DND-41 (cell line): ENCODE measurements at regions not wholly inside any gene's neighbourhood (a gene's known extent, or its start where the extent isn't known, plus 50 kb on each side); places are given as distances from the start of the nearest gene placed in this dataset.

Experiments used
- ATAC-seq: fragments of 200-7000 bp; cut with Tn5 transposase; 3 replicates; pipeline ENCODE4 v1.9.1; 2021; ENCODE audit warnings: low read depth; ENCODE audit not compliant: insufficient read depth
- DNase-seq: peaks from one replicate; pipeline ENCODE4 v3.0.0-alpha.2; 2020
- H2AFZ ChIP-seq: 2 replicates; pipeline ENCODE4 v1.6.0; 2012; ENCODE audit warnings: low read depth, low read length
- H3K27ac ChIP-seq: 2 replicates; pipeline ENCODE4 v1.5.1; 2012; ENCODE audit warnings: low read length, inconsistent platforms
- H3K27me3 ChIP-seq: fragments of 200-600 bp; sonication (generic); 2 replicates; pipeline ENCODE4 v1.6.0; 2012; ENCODE audit warnings: low read length, mild to moderate bottlenecking, inconsistent platforms; ENCODE audit not compliant: insufficient read depth, poor library complexity
- H3K36me3 ChIP-seq: 2 replicates; pipeline ENCODE4 v1.5.1; 2012; ENCODE audit warnings: low read length, inconsistent platforms; ENCODE audit not compliant: insufficient read depth
- H3K4me1 ChIP-seq: 2 replicates; pipeline ENCODE4 v1.5.1; 2012; ENCODE audit warnings: mild to moderate bottlenecking, low read length; ENCODE audit not compliant: insufficient read depth
- H3K4me2 ChIP-seq: 2 replicates; pipeline ENCODE4 v1.6.0; 2012; ENCODE audit warnings: mild to moderate bottlenecking, moderate library complexity, low read length, inconsistent platforms; ENCODE audit not compliant: insufficient read depth
- H3K4me3 ChIP-seq, 2 experiments: fragments of 200-600 bp in 1 of 2; shearing (Covaris generic) in 1 of 2; 2 replicates each; pipeline ENCODE4 v1.5.1; 2012 to 2016; ENCODE audit warnings: inconsistent platforms in 2 of 2, low read length in 2 of 2, mild to moderate bottlenecking in 2 of 2, low read depth in 1 of 2, moderate library complexity in 1 of 2
- H3K79me2 ChIP-seq: 2 replicates; pipeline ENCODE4 v1.6.0; 2012; ENCODE audit warnings: low read length, inconsistent platforms; ENCODE audit not compliant: insufficient read depth
- H3K9ac ChIP-seq: 2 replicates; pipeline ENCODE4 v1.6.0; 2012; ENCODE audit warnings: low read depth, mild to moderate bottlenecking, inconsistent platforms, low read length, moderate library complexity
- H3K9me3 ChIP-seq: 2 replicates; pipeline ENCODE4 v1.5.1; 2012; ENCODE audit warnings: low read length, moderate library complexity, mild to moderate bottlenecking, inconsistent platforms; ENCODE audit not compliant: insufficient read depth, severe bottlenecking
- H4K20me1 ChIP-seq: 2 replicates; pipeline ENCODE4 v1.6.0; 2012; ENCODE audit warnings: low read length; ENCODE audit not compliant: insufficient read depth
- EZH2 ChIP-seq: IDR thresholded peaks from 3 replicates; pipeline ENCODE4 v1.6.1; 2012; ENCODE audit warnings: borderline replicate concordance, low read depth, mild to moderate bottlenecking, moderate library complexity, low read length, inconsistent platforms; ENCODE audit not compliant: severe bottlenecking
- TF ChIP-seq, protein P1 (sequence below): IDR thresholded peaks from 2 replicates; pipeline ENCODE4 v1.5.1; 2012; ENCODE audit warnings: borderline replicate concordance, low read length, moderate library complexity, mild to moderate bottlenecking; ENCODE audit not compliant: poor library complexity, severe bottlenecking; ENCODE audit errors: extremely low read depth

DNA sequence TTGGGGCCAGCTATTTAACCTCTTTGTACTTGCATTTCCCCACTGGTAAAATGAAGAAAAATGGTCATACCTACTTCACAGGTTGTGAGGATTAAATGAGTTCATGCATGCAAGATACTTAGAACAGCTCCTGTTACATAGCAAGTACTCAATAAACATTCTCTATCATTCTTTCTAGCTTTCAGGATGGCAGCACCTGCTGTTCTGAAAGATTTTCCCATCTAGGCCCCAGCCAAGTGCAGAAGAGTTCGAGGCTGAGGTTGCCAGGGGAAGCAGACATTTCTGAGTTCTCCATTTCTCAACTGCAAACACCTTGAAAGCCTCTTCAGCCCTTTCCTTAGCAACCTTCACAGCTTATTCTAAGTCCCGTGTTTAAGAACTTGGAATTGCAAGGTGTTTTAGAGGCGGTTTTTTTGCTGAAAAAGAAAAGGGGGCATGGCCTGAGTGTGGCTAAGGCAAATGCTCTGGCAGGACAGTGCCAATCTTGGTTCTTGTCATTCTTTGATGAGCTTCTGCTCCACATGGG lies 73.0 kb upstream of the PRMT8 start:
- no peaks in the 10 kb centered on the region for H3K79me2 ChIP-seq
- no peak for ATAC-seq

DNA sequence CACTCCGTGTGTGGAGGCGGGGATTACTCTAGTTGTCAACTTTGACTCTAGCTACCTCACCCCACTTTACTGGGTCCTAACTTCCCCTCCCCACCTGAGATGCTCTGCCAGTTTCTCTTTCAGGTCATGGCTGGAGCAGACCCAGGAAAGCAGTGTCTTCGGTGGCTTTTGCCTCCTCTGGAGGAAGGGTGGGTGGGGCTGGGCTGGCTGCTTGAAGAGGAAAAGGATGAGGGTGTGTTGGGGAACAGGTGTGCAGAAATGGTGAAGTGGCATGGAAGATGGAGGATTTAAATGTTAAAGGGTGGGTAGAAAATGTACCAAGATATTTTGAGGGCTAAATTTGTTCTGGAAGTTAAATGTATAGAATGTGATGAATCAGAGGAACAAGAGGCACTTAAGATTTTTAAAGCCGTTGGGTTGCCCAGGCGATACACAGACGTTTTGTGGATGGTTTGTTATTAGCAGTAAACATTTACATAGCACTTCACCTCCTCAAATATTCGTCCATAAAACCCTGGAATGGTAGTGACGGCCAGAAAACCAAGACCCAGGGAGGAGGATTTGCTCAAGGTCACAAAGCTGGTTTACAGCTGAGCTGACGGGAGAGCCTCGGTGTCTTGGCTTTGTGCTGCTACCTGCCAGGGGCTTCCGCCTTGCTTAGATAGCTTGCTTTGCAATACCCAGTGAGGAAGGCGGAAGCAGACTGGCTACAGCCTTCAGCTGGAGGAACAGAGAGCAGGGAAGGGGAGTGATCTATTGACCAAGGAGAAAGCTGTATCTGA lies 72.2 kb upstream of the PRMT8 start:
- no peaks in the 10 kb centered on the region for H3K36me3 ChIP-seq
- TF ChIP-seq EZH2 = no peak
- TF ChIP-seq, protein P1, sequence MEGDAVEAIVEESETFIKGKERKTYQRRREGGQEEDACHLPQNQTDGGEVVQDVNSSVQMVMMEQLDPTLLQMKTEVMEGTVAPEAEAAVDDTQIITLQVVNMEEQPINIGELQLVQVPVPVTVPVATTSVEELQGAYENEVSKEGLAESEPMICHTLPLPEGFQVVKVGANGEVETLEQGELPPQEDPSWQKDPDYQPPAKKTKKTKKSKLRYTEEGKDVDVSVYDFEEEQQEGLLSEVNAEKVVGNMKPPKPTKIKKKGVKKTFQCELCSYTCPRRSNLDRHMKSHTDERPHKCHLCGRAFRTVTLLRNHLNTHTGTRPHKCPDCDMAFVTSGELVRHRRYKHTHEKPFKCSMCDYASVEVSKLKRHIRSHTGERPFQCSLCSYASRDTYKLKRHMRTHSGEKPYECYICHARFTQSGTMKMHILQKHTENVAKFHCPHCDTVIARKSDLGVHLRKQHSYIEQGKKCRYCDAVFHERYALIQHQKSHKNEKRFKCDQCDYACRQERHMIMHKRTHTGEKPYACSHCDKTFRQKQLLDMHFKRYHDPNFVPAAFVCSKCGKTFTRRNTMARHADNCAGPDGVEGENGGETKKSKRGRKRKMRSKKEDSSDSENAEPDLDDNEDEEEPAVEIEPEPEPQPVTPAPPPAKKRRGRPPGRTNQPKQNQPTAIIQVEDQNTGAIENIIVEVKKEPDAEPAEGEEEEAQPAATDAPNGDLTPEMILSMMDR = no peak
- no peak overlapping the region for H3K4me2 ChIP-seq
- no peaks in the 10 kb centered on the region for H4K20me1 ChIP-seq
- H3K79me2 ChIP-seq = no peaks in the 10 kb centered on the region
- no peak overlapping the region for H3K27ac ChIP-seq
- H3K9ac ChIP-seq = no peak overlapping the region
- H3K4me1 ChIP-seq = no peaks in the 10 kb centered on the region
- no peak overlapping the region for H2AFZ ChIP-seq
- ATAC-seq (no peak), DNase-seq (no peak)
- H3K4me3 ChIP-seq = no peak overlapping the region
- H3K9me3 ChIP-seq = no peaks in the 10 kb centered on the region
- no peaks in the 10 kb centered on the region for H3K27me3 ChIP-seq

More for the DNA sequence above, 73.0 kb upstream of the PRMT8 start:
- no peak overlapping the region for H3K27ac ChIP-seq
- H3K27me3 ChIP-seq = no peaks in the 10 kb centered on the region
- no peaks in the 10 kb centered on the region for H3K36me3 ChIP-seq
- no peak for DNase-seq
- no peaks in the 10 kb centered on the region for H3K4me1 ChIP-seq
- no peak for TF ChIP-seq EZH2
- TF ChIP-seq, protein P1 = no peak
- H4K20me1 ChIP-seq = no peaks in the 10 kb centered on the region
- H3K9me3 ChIP-seq = no peaks in the 10 kb centered on the region
- H3K9ac ChIP-seq = no peak overlapping the region
- no peak overlapping the region for H3K4me3 ChIP-seq
- H3K4me2 ChIP-seq = no peak overlapping the region
- no peak overlapping the region for H2AFZ ChIP-seq

DNA sequence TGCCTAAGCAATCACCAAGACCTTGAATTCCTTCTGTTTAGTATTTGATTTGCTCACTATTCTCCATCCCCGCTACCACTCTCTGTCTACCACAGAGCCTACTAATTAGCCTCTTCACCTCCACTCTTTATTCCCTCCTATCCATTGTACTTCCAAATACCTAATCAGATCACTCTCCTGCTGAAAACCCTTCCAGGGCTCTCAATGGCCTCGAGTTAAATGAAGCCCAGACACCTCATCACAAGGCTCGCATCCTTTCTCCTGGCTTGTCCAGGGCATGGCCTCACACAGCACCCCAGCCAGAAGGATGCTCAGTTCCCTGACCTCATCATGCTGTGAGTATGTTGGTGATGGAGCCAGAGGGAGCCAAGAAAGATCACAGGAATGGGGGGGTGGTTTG lies 71.4 kb upstream of the PRMT8 start:
- Histone ChIP-seq H3K27ac (no peak overlapping the region), H3K4me3 (no peak overlapping the region), H3K27me3 (peaks cover 3% of the 10 kb centered on the region), H3K9me3 (no peaks in the 10 kb centered on the region), H2AFZ (no peak overlapping the region), H4K20me1 (no peaks in the 10 kb centered on the region), H3K4me1 (no peaks in the 10 kb centered on the region), H3K9ac (no peak overlapping the region), H3K79me2 (no peaks in the 10 kb centered on the region), H3K4me2 (no peak overlapping the region), H3K36me3 (no peaks in the 10 kb centered on the region)
- TF ChIP-seq, protein P1 = no peak
- TF ChIP-seq EZH2 = no peak
- DNase-seq (no peak), ATAC-seq (no peak)
